ENCODE measurements at regions not wholly inside any gene's neighbourhood (a gene's known extent, or its start where the extent isn't known, plus 50 kb on each side); places are given as distances from the start of the nearest gene placed in this dataset.

GRCh38 chr13:34078334-34078999 is 260.5 kb downstream of the RFC3 start:
- no peaks in the 10 kb centered on the region for H3K9me3 ChIP-seq
- no peak for TF ChIP-seq POLR2AphosphoS5 (IDR thresholded peaks at IDR 0.05; ENCODE audit: insufficient read depth in 1 of 2, low read depth in 1 of 2)
- no peak for TF ChIP-seq POLR2A (IDR thresholded peaks at IDR 0.05)
- TF ChIP-seq CTCF (IDR thresholded peaks at IDR 0.05) = no peak
- no peaks in the 10 kb centered on the region for H3K27me3 ChIP-seq
- no peaks in the 10 kb centered on the region for H3K36me3 ChIP-seq
- DNase-seq (ENCODE audit: extremely low spot score in 2 of 2) = no peak
- H3K4me1 ChIP-seq = peaks cover 6% of the 10 kb centered on the region
- H3K27ac ChIP-seq = no peak overlapping the region
- H3K4me3 ChIP-seq = no peak overlapping the region
- intact Hi-C loops (cut with DNase I) = no loop called here

GRCh38 chr13:34085204-34085603 is 267.3 kb downstream of the RFC3 start:
- Histone ChIP-seq H3K27ac (no peak overlapping the region), H3K9me3 (no peaks in the 10 kb centered on the region), H3K27me3 (no peaks in the 10 kb centered on the region), H3K4me3 (no peak overlapping the region), H3K36me3 (no peaks in the 10 kb centered on the region), H3K4me1 (no peaks in the 10 kb centered on the region)
- TF ChIP-seq POLR2AphosphoS5 (IDR thresholded peaks at IDR 0.05; ENCODE audit: insufficient read depth in 1 of 2, low read depth in 1 of 2) (no peak), CTCF (IDR thresholded peaks at IDR 0.05) (no peak), POLR2A (IDR thresholded peaks at IDR 0.05) (no peak)
- intact Hi-C loops (cut with DNase I) = no loop called here
- DNase-seq (ENCODE audit: extremely low spot score in 2 of 2) = no peak

GRCh38 chr13:34086281-34086680 is 268.3 kb downstream of the RFC3 start:
- intact Hi-C loops (cut with DNase I) = no loop called here
- TF ChIP-seq POLR2AphosphoS5 (IDR thresholded peaks at IDR 0.05; ENCODE audit: insufficient read depth in 1 of 2, low read depth in 1 of 2) (no peak), CTCF (IDR thresholded peaks at IDR 0.05) (no peak), POLR2A (IDR thresholded peaks at IDR 0.05) (no peak)

GRCh38 chr13:34087791-34088190 is 269.8 kb downstream of the RFC3 start:
- intact Hi-C loops (cut with DNase I) = no loop called here
- TF ChIP-seq POLR2A (IDR thresholded peaks at IDR 0.05) = no peak
- no peak for TF ChIP-seq CTCF (IDR thresholded peaks at IDR 0.05)
- TF ChIP-seq POLR2AphosphoS5 (IDR thresholded peaks at IDR 0.05; ENCODE audit: insufficient read depth in 1 of 2, low read depth in 1 of 2) = no peak

More at GRCh38 chr13:34086281-34086680, 268.3 kb downstream of the RFC3 start:
- no peaks in the 10 kb centered on the region for H3K4me1 ChIP-seq
- H3K36me3 ChIP-seq = no peaks in the 10 kb centered on the region
- no peaks in the 10 kb centered on the region for H3K9me3 ChIP-seq
- DNase-seq (ENCODE audit: extremely low spot score in 2 of 2) = no peak
- no peaks in the 10 kb centered on the region for H3K27me3 ChIP-seq
- no peak overlapping the region for H3K27ac ChIP-seq
- no peak overlapping the region for H3K4me3 ChIP-seq

GRCh38 chr13:34103854-34104253 is 285.9 kb downstream of the RFC3 start:
- intact Hi-C loops (cut with DNase I) = no loop called here

More at GRCh38 chr13:34087791-34088190, 269.8 kb downstream of the RFC3 start:
- no peaks in the 10 kb centered on the region for H3K4me1 ChIP-seq
- no peaks in the 10 kb centered on the region for H3K27me3 ChIP-seq
- H3K4me3 ChIP-seq = no peak overlapping the region
- H3K27ac ChIP-seq = no peak overlapping the region
- no peaks in the 10 kb centered on the region for H3K9me3 ChIP-seq
- no peak for DNase-seq (ENCODE audit: extremely low spot score in 2 of 2)
- no peaks in the 10 kb centered on the region for H3K36me3 ChIP-seq

More at GRCh38 chr13:34103854-34104253, 285.9 kb downstream of the RFC3 start:
- TF ChIP-seq POLR2A (IDR thresholded peaks at IDR 0.05) = no peak
- no peak for TF ChIP-seq POLR2AphosphoS5 (IDR thresholded peaks at IDR 0.05; ENCODE audit: insufficient read depth in 1 of 2, low read depth in 1 of 2)
- TF ChIP-seq CTCF (IDR thresholded peaks at IDR 0.05) = no peak
- Histone ChIP-seq H3K27me3 (no peaks in the 10 kb centered on the region), H3K4me3 (no peak overlapping the region), H3K36me3 (no peaks in the 10 kb centered on the region), H3K4me1 (no peaks in the 10 kb centered on the region), H3K9me3 (no peaks in the 10 kb centered on the region), H3K27ac (no peak overlapping the region)
- no peak for DNase-seq (ENCODE audit: extremely low spot score in 2 of 2)

All from vagina (tissue), 2 donors.